Choroid plexus epithelial cell (primary cell): ENCODE measurements at regions not wholly inside any gene's neighbourhood (a gene's known extent, or its start where the extent isn't known, plus 50 kb on each side); places are given as distances from the start of the nearest gene placed in this dataset.

ENCODE experiments used
- DNase-seq: peaks from one replicate; pipeline ENCODE4 v3.0.0-alpha.2; 2010; ENCODE audit warnings: low read depth
- H3K4me3 ChIP-seq: 2 replicates; pipeline ENCODE4 v1.5.1; 2011; ENCODE audit warnings: low read depth, mild to moderate bottlenecking, control low read depth, low read length, moderate library complexity
- CTCF ChIP-seq: conservative IDR thresholded peaks from 2 replicates; pipeline ENCODE4 v1.5.1; 2011; ENCODE audit warnings: low read depth, mild to moderate bottlenecking, control low read depth, inconsistent platforms, low read length, moderate library complexity

- no peak for DNase-seq
- no peak overlapping the region for H3K4me3 ChIP-seq
- no peak for TF ChIP-seq CTCF
Observed at GRCh38 chr2:180071797-180072196, 64.7 kb upstream of the CWC22 start.

DNA sequence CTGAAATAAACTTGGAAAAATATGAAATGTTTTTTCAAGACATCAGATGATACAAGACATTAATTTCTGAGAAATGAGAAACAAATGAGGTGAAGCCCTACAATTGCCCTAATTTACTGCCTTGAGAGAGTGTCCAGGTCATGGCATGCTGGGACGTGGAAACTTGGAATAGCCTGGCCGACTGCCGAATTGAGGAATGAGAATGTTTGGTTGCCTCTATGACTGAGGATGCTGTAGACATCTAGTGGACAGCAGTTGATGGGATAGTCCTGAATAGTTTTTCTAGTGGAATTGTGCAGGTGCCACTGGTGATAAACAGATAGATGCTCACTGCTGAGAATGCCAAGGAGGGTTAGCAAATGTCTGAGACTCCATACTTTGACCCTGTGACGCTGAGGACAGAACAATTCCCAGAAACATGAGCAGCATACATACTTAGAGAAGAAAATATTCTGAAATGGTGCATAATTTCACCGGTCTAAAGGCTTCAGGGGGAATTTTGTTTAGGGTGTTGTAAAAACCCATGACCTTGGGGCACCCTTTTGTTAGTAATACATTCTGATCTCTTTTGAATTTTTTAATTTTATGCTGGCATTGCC is 56.5 kb upstream of the CWC22 start:
- TF ChIP-seq CTCF, result peak; percentile 15
- H3K4me3 ChIP-seq, result no peak overlapping the region
- no peak for DNase-seq

- H3K4me3 ChIP-seq, result no peak overlapping the region
- DNase-seq, result no peak
- no peak for TF ChIP-seq CTCF
Observed at GRCh38 chr2:180062178-180062577, 55.1 kb upstream of the CWC22 start.

DNA sequence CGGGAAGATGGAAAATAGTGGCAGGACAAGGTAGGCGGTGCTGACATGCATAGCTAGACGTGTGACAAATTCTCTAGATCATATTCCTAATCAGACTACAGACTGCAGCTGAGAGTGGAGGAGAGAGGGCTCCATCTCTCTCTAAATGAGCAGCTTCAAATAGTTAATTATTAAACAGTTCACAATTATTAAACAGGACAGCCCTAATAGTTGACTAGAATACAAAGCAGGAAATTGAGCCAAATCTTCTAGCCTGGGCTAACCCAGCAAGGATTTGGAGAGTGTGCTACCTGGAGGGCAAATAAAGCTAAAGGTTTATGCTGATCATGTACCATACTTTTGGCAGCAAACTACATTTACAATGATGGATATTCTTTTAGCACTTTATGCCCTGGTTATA is 54.4 kb upstream of the CWC22 start:
- no peak for DNase-seq
- H3K4me3 ChIP-seq, result no peak overlapping the region
- TF ChIP-seq CTCF, result no peak

DNA sequence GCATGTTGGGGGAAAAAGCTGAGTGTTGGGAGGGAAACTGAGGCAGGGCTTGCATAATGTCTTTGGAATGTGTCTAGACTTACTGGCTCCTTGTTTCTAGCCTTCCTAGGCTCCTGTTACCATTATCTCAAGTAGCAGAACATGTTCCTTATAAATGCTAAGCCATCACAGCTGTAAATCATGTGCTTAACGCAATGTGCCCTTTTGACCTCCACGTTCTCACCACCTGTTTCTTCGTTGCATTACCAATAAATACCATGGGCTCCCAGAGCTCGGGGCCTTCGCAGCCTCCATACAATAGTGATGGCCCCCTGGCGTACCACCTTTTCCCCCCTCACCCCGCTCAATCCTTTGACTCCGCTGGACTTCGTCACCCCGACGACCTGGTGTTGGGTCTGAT is 54.0 kb upstream of the CWC22 start:
- TF ChIP-seq CTCF, result no peak
- DNase-seq, result no peak
- H3K4me3 ChIP-seq, result no peak overlapping the region

DNA sequence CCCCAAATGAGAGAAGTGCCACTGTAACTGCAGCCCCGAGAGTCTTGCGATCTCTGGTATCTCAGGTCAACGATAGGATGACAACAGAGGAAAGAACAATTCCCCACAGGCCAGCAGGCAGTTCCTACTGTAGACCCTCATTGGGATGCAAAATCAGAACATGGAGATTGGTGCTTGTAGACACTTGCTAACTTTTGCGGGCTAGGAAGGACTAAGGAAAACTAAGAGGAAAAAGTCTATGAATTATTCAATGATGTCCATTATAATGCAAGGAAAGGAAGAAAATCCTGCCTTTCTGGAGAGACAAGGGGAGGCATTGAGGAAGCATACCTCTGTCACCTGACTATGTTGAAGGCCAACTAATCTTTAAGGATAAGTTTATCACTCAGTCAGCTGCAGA is 51.9 kb upstream of the CWC22 start:
- no peak overlapping the region for H3K4me3 ChIP-seq
- DNase-seq, result no peak
- no peak for TF ChIP-seq CTCF

DNA sequence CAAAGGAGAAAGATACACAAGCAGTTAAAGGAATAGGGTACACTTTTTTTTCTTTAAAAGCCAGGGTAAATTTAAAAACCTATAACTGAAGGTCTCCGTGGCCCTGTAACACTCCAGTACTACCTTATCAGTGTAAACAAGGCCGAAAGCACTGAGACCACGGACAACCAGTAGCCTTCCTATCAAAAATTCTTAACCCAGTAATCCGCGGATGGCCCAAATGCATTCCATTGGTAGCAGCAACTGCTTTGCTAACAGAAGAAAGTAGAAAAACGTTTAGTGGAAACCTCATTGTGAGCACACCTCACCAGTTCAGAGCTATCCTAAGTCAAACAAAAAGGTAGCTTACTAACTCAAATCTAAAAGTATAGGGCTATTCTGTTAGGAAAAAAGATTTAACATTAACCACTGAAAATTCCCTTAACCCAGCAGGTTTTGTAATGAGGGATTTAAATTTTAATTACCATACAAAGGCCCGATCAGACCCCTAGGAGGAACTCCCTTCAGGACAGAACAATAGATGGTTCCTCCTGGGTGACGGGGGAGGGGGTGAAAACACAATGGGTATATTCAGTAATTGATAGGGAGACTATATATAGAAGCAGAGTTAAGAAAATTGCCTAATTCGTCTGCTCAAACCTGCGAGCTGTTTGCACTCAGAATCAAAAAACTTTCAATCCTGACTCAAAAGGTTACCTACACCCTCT is 50.8 kb upstream of the CWC22 start:
- H3K4me3 ChIP-seq, result no peak overlapping the region
- no peak for DNase-seq
- TF ChIP-seq CTCF, result no peak
